Dermis blood vessel endothelial cell (primary cell): ENCODE measurements at regions not wholly inside any gene's neighbourhood (a gene's known extent, or its start where the extent isn't known, plus 50 kb on each side); places are given as distances from the start of the nearest gene placed in this dataset.

Experiments
- DNase-seq: peaks from one replicate; pipeline ENCODE4 v3.0.0; 2010

DNA sequence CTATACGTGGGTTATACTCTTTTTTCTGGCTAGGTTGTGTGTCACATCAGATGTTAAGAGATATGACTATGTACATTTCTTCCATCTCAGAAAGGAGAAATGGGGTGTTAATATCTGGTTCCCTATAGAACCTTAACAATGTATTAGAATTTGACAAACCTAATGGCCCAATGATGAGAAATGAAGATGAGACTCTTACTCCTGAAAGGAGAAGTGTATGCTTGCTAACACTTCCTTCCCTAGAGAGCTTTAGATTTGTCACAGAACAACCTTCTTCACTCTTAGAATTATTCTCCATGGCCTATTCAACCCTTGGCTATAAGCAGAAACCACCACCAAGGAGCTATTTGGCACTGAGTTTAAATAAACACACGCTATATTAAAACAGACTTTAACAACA lies 839.6 kb downstream of the GALC start:
- DNase-seq, result no peak

DNA sequence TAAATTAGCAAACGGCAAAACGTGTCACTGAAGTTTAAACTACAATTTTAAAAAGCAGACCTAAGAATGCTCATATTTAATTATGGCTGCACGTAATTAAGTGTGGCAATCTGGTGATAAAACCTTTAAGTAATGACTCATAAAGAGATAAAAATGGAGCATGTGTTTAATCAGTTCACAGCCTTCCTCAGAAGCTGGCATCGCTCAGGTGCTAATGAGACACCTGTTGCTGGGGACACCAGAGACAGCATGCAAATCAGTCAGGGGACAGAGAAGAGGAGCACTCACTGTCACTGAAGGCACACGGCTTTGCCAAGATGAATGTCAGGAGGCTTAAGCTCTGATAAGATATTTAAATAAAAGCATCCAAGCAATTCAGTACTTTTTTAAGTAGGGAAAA lies 840.3 kb downstream of the GALC start:
- DNase-seq, result no peak

DNA sequence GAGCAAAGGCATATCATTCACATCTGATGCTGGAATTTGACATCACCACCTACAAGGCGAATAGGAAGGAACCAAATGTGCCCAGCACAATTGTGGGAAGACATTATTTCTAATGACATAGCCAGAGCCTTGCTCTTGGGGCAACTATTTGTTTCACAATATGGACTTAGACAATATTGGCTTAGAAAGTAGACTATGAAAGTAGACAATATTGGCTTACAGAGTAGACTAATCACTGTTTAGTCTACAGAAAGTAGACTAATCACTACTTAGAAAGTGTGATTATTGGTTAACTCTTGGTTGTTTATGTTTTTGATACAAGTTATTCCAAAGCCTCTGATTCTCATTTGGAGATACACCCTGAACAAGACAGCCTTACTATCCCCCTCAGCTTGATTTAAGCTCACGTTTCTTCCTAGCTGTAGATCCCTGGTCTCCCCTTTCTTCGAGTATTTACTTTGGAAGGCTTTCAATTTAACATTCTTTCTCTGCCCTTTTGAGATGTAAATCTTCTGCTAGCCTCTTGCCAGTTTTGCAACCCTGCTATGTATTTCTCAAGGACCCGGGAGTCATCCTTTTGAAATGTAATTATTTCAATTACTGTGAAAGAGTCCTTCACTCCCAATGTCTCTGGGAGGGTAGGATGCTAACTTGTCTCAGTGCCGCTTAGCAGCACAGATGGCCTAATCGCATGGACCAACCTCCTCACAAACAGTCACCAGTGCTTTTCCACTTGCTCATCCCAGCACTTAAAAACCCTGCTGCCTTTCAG lies 843.2 kb downstream of the GALC start:
- no peak for DNase-seq

DNA sequence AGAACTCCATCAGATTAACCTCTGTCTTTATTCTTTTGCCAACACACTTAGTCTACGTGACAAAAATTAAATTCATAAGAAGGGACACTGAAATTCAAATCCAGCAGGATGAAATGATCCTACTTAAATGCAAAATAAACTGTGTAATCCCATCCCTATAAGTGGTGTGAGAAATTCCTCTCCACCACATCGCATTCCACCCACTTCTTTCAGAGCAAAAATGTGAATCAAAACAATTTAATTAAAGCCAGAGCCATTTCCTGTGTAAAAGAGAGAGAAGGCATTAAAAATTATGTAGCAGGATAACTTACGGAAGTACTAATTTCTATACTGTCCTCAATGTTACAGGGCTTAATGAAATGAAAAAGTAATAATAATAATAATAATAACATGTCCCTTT lies 844.3 kb downstream of the GALC start:
- no peak for DNase-seq

DNA sequence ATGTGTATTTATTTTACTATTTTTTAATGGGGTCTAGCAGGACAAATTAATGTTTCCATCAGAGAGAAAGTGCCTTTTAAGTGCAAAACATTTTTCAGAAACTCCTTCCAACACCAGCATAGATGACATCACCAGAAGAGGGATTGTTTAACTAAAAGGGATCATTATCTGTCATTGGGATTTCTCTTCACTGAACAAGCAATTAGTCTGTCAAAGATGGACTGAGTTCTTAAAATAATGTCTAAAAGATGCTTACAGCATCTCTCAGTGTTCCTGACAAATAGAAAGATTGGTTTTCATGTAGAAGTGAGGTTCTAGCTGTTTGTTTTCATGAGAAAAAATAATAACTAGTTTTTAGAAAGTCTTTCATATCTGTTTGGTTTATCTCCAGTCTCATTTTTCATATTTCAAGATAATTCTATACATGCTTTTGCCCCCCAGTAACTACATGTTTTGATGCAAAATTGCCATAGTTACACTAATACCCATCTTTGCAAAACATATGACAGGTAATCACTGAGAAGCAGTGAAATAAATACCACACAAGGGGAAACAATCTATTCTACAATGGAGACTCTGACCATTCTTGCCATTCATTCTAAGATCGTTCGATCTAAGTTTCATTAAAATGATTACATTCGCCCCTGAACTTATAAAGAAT lies 850.3 kb downstream of the GALC start:
- no peak for DNase-seq

DNA sequence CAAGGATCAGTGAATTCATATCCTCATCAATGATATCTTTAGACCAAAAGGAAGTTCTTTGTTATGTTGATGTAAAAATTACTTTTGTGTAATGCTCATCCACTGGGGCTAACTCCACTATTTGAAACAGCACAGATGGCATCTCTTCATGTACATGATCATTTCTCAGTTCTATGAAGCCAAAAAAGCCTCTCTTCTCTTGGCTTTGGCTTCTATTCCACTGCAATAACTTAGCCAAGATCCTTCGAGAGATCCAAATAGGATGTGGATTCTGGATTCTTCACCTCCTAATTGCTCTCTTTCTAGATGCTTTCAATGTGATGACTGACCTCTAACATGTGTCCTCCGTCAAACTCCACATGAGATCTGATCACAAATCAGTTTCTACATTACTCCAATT lies 851.2 kb downstream of the GALC start:
- no peak for DNase-seq

DNA sequence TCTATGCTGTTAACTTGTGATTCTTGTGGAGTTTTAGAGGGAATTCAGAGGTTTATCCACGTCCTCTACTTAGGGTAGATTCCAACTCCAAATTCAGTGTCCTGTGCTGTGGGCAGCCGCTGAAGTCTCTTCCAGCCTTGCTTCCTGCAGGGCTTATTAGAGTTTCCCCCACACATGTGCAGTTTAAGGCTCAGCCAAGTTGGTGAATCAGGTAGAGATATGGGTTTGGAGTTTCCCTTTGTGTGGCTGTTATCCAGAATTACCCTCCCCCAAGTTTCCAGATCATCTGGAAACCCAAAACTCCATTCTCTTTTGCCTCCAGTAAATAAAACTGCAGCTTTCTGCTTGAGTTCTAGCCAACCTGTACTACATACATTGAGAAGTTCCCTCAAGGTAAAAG lies 853.7 kb downstream of the GALC start:
- DNase-seq, result no peak

DNA sequence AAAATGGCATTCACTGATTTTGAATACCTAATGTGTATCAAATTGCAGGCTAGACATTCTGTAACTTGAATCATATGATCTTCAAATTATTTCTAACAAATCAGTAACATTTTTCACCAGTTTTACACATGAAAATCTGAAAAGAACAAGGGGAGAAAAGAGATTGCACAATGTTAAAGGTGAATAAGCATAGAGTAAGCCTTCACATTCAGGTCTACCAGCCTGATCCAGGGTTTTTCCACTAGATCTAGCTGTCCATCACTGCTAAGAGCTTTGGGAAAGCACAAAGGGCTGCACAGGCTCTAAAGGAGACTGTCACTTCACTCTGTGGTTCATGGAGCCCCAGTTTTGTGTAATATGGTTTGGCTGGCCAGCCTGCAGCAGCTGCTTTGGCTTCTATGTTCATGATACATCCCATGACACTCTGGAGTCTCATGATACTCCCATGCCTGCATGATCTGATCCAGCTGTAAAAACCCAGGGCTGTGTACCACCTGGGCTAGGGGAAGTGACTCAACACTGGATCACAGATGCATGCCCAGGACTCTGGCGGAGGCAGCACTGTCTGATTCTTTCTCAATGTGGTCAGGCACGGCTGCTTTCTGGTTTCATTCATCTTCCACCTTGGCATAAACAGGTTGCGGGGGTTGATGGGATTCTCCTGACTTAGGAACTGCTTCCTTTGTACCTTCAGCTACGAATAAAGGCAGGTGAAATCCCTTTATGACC lies 859.7 kb downstream of the GALC start:
- no peak for DNase-seq

DNA sequence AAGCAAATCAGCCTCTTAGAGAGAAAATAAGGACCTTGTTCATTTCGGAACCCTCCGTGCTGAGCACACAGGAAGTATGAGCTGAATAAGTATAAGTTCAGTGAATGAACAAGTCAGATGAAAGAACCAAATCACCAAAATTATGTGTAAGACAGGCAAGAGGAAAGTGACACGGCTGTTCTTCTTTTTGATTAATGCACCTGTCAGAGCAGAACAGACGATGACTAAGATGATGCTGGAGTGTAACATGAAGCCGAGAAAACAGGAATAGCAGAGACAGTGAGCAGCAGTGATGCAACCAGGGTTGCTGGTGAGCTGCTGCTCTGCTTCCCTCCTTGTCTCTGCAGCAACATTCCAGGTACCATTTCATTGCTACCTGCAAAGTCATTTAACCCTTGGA lies 861.1 kb downstream of the GALC start:
- no peak for DNase-seq

DNA sequence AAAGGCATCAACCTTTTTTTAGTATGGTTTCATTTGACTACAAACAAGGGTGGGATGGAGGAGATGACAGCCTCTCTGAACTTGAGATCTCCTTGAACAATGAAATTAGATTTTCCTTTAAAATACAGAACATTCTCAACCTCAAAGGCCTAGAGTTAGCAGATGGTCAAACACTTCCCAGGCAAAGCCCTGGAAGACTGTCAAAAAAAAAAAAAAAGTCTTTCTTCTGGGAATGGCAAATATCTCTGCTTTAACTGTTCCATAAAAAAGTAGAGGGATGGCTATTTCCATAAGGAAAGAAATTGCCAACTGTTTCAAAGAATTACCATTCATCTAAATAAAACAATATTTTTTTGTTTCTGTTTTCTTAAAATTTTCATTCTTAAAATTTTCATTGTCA lies 870.8 kb downstream of the GALC start:
- DNase-seq, result no peak

DNA sequence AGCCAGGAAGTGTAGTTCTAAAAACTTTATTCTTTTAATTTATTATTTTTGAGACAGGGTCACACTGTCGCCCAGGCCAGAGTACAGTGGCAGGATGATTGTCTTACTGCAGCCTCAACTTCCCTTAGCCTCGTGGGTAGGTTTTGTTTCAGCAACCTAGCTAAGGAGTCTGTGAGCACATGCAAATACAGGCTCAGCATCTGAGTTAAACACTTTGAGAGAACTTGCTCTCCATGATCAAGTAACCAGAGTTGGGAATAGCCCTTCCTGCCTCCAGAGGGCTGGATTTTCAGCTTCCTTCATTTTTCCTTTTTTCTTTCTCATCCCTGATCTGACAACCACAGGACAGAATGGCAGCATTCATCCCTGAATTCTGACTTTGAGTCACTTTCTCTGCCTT lies 871.3 kb downstream of the GALC start:
- DNase-seq, result no peak

DNA sequence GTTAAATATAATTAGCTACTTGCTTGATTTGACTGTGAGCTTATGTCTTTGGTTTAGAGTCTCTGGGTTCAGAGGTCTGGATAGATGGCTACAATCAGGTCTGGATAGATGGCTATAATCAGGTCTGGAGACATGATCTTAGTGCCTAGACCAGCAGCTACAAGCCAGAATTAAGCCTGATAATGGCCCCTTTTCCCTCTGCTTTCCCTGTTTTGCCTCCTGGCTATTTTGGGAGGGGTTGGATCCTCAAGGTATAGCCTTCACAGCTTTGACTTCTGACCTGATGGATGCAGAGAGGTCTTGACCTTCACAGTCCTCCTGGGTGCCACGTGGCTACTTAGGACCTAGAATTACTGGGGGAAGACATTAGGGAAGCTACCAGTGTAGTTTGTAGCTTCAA lies 877.7 kb downstream of the GALC start:
- no peak for DNase-seq

DNA sequence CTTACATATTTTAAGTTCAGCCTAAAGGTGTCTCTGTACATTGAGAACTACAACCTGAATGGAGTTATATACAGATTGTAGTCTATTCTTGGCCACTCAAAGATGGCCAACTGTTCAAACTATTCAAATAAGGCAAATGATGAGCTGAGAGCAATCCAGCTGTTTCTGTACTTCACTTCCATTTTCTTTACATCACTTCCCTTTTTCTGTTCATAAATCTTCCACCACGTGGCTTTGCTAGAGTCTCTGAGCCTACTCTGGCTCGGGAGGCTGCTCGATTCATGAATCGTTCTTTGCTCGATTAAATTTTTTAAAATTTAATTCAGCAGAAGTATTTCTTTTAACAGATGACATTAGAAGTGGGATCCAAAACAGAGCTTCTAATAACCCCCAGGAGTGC lies 879.7 kb downstream of the GALC start:
- DNase-seq, result no peak

DNA sequence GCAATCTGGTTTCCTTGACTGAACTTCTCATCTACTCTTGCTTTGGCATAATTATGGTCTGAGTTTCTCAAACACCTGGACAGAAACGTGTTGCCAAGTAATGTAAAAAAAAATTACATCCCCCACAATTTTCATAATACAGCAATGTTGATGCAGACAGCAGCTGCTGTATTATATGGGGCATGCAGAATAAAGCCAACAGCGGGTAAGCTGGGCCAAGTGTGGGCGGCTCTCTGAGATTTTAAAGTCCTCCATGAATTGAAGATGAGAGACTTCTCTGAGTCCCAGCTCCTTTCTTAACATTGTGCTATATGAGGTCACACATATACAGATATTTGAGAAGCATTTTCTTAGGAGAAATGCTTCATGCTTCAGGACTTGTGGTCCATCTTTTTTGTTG lies 881.2 kb downstream of the GALC start:
- no peak for DNase-seq

DNA sequence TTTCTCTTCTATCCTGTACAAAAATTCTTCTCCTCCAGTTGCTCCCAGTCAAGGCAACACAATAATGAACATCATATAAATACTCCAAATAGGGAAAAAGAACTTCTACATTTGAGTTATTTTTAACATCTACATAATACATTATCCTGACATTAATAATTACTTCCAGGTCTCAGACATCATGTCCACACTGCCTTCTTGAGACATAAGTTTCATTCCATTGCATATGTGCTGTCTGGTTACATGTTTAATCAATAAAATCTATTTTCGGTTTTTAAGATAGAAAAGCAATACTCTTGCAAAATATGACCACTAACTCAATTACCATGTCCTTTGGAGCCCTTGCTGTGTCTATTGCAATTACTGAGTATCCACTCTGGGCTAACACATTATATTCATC lies 881.9 kb downstream of the GALC start:
- DNase-seq, result no peak

DNA sequence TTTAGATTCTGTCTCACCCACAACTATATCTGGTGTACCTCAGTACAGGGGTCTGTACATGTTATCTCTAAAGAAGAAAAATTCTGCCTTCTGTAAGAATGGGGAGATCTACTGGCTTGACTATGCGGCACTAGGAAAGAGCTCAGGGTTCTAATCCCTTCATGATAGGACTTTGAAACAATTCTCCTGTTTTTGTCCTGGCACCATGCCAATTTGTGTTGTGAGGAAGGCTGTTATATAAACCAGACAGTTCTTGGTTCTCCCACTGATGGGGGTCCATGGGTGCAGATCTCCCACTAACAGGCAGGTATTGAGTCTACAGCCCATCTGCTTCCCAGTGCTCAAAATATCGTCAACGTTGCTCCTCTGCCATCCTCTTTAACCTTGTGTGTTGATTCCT lies 883.7 kb downstream of the GALC start:
- DNase-seq, result no peak

DNA sequence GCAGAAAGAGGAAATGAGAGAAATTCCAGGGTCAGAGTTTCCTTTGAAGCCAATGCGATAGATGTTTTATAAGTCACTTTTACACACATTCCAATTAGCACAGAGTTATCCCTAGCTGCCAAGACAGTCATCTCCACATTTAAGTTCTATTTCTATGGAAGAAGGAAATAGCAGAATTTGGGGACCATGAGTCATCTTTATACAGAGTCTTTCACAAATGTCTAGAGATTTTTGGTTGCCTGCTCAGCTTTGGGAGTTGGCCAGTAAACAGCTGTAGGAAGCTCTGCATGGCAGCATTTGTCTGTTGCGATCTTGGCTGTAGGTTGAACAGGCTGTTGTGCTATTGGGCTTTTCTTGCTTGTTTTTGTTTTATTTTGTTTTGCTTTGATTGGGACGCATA lies 884.3 kb downstream of the GALC start:
- DNase-seq, result no peak

DNA sequence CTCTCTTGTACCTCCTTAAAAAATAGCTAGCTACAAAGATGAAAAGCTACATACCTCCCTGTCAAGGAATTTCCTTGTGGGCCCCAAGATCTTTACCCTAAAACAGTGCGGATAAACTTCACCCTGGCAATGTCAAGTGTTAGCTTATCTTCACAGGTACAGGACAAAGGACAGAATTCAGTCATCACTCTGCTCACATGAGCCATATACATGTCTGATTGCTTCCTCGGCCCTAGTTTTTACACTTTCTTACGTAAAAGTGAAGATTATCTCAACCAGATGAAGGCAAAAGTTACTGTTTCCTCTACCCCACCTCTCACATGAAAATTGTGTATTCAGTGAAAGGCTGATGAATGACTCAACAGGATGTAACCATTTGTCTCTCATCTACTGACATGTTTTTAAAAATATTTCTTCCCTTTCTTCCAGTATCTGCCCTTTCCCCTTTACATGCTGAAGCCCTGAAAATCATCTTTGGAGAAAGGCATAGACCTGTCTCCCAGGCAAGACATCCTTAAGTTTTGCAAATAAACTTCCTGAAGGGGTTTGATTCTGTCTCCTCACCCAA lies 890.1 kb downstream of the GALC start:
- DNase-seq, result no peak

DNA sequence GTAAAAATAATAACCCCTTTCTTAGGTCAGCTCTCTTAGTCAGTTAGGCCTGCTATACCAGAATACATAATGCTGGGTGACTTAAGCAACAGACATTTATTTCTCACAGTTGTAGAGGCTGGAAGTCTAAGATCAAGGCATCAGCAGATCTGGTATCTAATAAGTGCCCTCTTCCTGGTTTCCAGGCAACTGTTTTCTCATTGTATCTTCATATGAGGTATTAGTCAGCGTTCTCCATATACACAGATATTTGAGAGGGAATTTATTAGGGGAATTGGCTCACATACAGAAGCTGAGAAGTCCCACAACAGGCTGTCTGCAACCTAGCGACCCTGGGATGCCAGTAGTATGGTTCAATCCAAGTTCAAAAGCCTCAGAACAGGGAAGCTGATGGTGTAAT lies 896.0 kb downstream of the GALC start:
- DNase-seq, result no peak

DNA sequence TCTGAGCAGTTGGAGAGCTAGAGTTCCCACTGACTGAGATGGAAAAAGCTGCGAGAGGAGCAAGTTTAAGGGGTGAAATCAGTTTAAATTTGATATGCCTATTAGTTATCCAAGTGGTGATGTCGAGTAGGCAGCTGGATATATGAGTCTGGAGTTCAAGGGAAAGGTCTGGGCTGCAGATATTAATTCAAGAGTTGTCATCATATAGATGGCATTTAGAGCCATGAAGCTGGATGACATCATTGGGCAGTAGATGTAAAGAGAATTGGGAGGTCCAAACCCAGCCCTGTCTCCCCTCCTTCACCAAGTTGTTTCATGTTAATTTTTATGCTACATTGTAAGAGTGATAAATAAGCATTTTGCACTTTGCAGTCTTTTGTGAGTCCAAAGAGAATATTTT lies 898.1 kb downstream of the GALC start:
- DNase-seq, result no peak

DNA sequence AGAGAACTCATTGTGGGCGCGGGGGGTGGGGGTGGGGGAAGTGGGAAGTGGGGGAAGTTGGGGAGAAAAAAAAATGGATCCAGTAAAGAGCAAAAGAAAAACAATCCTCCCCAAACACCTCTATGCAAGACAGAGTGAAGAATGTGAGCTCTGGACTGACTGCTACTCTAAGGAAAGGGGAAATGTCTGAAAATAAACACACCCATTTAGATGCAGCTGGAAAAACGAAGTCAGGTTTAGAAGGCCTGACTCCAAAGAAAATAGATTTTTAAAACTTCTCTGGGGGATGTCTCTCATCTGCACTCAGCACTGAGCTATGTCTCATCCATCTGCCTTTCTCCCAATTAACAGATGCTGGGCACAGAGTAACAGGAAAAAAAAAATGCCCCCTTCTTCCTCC lies 904.4 kb downstream of the GALC start:
- DNase-seq, result no peak

DNA sequence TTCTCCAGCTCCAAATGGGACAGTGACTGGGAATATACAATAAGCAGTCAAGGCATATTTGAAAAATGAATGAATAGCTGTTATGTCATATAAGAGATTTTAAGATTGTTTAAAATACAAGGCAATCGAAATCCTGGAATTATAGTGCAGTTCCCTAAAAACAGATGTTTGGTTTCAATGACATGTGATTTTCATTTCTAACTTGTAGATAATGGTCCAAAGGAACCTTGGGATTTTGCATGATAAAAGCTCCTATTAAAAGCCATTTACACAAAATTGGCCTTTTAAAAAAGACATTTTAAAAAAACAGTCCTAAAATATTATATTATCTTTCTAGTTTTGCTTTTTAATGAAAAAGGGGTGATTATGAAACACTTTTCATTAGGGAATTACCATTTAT lies 905.1 kb downstream of the GALC start:
- no peak for DNase-seq

DNA sequence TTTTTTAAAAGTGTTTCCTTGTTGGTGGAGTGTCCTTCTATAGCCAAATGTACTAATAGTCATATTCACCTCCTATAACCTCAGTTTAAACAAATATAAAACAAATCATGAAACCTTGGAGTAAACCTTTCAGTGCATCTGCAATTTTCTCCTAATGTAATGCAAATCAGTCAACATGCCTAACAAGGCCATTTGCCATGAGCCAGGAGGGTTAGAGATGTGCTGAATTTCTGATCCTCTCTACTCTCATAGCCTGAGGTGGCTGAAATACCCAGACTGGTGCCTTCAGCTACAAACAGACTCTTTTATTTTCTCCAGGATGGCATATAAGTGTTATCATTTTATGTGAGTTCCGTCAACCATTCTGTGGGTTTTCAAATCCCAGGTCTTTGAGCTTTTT lies 908.1 kb downstream of the GALC start:
- no peak for DNase-seq

DNA sequence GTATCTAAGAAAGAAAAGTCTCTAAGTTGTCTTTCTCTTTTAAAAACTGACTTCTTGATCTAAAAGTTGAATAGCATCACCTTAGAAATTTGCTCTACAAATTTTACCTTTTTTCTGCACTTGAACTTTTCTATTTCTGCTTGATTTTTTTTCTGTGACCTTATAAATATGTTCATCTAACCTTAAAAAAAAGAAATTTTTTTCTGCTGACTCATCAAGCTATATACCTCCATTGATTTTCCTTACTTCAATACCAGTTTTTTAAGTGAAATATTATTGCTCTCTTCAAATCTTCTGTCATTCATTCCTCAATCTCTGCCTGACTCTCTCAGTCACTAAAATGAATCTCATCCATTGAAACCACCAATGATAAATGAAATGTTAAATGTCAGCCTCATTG lies 910.1 kb downstream of the GALC start:
- no peak for DNase-seq
